B cell (primary cell): ENCODE measurements at regions not wholly inside any gene's neighbourhood (a gene's known extent, or its start where the extent isn't known, plus 50 kb on each side); places are given as distances from the start of the nearest gene placed in this dataset.

Experiments used
- CTCF ChIP-seq: fragments of 200-600 bp; IDR thresholded peaks from one replicate; pipeline ENCODE4 v1.8.0; 2022; ENCODE audit warnings: antibody characterized with exemption, mild to moderate bottlenecking
- EZH2 ChIP-seq: IDR thresholded peaks from 2 replicates; pipeline ENCODE4 v1.6.1; 2012; ENCODE audit warnings: borderline replicate concordance, low read depth, mild to moderate bottlenecking, moderate library complexity, low read length; ENCODE audit not compliant: insufficient read depth, poor library complexity, severe bottlenecking

- TF ChIP-seq CTCF (no peak), EZH2 (no peak)
Observed at GRCh38 chr5:135229679-135230132, 169.3 kb downstream of the MACROH2A1 start.
